Anterior cingulate cortex (tissue), 58 donors: ENCODE measurements at regions not wholly inside any gene's neighbourhood (a gene's known extent, or its start where the extent isn't known, plus 50 kb on each side); places are given as distances from the start of the nearest gene placed in this dataset.

Experiments
- DNase-seq, 58 donors: peaks; one replicate each; lab custom pipeline; 2025; lab: John Stamatoyannopoulos, UW

GRCh38 chr4:41865306-41865980 lies 69.8 kb upstream of the TMEM33 start:
- no peak for DNase-seq

- DNase-seq: no peak
These were observed 76.1 kb upstream of the TMEM33 start for GRCh38 chr4:41859087-41859486.

- DNase-seq: no peak
These were observed 78.0 kb upstream of the TMEM33 start for GRCh38 chr4:41857226-41857641.

GRCh38 chr4:41856797-41857196 lies 78.4 kb upstream of the TMEM33 start:
- DNase-seq: no peak

- DNase-seq: no peak
These were observed 81.3 kb upstream of the TMEM33 start for GRCh38 chr4:41853973-41854372.

GRCh38 chr4:41852229-41852628 lies 83.0 kb upstream of the TMEM33 start:
- DNase-seq: no peak

- DNase-seq: no peak
These were observed 83.6 kb upstream of the TMEM33 start for GRCh38 chr4:41851621-41852020.

- DNase-seq: no peak
These were observed 90.9 kb upstream of the TMEM33 start for GRCh38 chr4:41844327-41844726.

- DNase-seq: no peak
These were observed 91.7 kb upstream of the PHOX2B start for GRCh38 chr4:41839916-41840854.

- DNase-seq: no peak
These were observed 90.1 kb upstream of the PHOX2B start for GRCh38 chr4:41838590-41838989.

GRCh38 chr4:41835321-41835995 lies 86.9 kb upstream of the PHOX2B start:
- DNase-seq: peak in 3 of 58 donors; percentile 1 to 6 (median 4)

GRCh38 chr4:41832961-41833360 lies 84.4 kb upstream of the PHOX2B start:
- DNase-seq: no peak

GRCh38 chr4:41822325-41822724 lies 73.8 kb upstream of the PHOX2B start:
- no peak for DNase-seq

- no peak for DNase-seq
These were observed 71.9 kb upstream of the PHOX2B start for GRCh38 chr4:41820473-41820872.

- DNase-seq: no peak
These were observed 71.1 kb upstream of the PHOX2B start for GRCh38 chr4:41819621-41820020.

GRCh38 chr4:41815473-41815872 lies 66.9 kb upstream of the PHOX2B start:
- DNase-seq: no peak

- no peak for DNase-seq
These were observed 66.0 kb upstream of the PHOX2B start for GRCh38 chr4:41814565-41814964.

GRCh38 chr4:41806807-41807206 lies 58.3 kb upstream of the PHOX2B start:
- DNase-seq: no peak

GRCh38 chr4:41802590-41802989 lies 54.1 kb upstream of the PHOX2B start:
- DNase-seq: no peak

GRCh38 chr4:41799126-41799525 lies 50.6 kb upstream of the PHOX2B start:
- DNase-seq: no peak
